ENCODE measurements at regions not wholly inside any gene's neighbourhood (a gene's known extent, or its start where the extent isn't known, plus 50 kb on each side); places are given as distances from the start of the nearest gene placed in this dataset.
"Not testable (repeated sequence)": the region's sequence is repeated elsewhere in the genome, so short reads cannot be mapped to it uniquely, and the experiment has no call there.

DNA sequence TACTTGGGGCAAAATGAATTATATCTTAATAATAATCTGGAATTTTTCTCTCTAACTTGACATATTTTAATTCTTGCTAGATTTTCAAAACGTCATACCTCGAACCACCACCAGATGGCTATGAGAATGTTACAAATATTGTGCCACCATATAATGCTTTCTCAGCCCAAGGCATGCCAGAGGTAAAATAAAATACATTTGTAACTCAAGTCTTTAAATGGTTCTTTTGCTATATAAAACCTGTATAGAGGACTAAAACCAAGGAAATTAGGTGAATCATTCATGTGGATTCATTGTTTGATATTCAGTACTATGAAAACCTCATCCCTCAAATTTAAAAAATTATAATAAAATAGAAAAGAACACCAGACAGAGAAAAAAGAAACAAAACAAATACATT is 72.2 kb upstream of the XKR3 start:
- TF ChIP-seq, protein P1, sequence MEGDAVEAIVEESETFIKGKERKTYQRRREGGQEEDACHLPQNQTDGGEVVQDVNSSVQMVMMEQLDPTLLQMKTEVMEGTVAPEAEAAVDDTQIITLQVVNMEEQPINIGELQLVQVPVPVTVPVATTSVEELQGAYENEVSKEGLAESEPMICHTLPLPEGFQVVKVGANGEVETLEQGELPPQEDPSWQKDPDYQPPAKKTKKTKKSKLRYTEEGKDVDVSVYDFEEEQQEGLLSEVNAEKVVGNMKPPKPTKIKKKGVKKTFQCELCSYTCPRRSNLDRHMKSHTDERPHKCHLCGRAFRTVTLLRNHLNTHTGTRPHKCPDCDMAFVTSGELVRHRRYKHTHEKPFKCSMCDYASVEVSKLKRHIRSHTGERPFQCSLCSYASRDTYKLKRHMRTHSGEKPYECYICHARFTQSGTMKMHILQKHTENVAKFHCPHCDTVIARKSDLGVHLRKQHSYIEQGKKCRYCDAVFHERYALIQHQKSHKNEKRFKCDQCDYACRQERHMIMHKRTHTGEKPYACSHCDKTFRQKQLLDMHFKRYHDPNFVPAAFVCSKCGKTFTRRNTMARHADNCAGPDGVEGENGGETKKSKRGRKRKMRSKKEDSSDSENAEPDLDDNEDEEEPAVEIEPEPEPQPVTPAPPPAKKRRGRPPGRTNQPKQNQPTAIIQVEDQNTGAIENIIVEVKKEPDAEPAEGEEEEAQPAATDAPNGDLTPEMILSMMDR (IDR thresholded peaks at IDR 0.05), result not testable (repeated sequence)
- TF ChIP-seq POLR2A (IDR thresholded peaks at IDR 0.05), result not testable (repeated sequence)
